ENCODE measurements at regions not wholly inside any gene's neighbourhood (a gene's known extent, or its start where the extent isn't known, plus 50 kb on each side); places are given as distances from the start of the nearest gene placed in this dataset.

DNA sequence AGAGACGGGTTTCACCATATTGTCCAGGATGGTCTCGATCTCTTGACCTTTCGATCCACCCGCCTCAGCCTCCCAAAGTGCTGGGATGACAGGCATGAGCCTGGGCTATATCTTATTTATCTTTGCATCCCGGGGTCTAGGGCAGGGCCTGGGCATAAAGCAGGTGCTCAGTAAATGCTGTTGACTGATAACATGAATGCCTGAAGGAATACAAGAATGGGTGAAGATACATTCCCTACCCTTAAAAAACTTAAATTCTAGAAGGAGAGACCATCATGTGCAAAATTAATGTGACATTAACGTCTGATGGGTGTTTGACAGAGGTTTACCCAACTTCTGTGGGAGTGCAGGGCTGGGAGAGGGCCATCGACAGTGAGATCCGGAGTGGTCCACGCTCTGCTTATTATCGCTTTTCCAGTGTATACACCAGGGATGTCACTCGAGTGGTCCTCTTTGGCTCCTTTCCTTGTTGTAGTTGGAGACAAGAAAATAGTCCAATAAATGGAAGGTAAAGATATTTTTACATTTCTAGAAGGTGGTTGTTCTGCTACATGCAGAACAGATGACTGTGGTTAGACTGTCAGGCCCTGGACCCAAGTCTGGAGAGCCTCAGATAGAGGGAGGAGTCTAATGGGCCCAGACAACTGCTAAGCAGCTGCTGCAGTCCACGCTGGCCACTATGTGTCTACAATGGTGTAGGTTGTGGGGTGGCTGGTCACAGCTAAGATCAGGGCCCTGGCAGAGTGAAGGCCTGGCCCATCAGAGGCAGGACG, 131.7 kb downstream of the MYCN start:
- TF ChIP-seq, protein P1, sequence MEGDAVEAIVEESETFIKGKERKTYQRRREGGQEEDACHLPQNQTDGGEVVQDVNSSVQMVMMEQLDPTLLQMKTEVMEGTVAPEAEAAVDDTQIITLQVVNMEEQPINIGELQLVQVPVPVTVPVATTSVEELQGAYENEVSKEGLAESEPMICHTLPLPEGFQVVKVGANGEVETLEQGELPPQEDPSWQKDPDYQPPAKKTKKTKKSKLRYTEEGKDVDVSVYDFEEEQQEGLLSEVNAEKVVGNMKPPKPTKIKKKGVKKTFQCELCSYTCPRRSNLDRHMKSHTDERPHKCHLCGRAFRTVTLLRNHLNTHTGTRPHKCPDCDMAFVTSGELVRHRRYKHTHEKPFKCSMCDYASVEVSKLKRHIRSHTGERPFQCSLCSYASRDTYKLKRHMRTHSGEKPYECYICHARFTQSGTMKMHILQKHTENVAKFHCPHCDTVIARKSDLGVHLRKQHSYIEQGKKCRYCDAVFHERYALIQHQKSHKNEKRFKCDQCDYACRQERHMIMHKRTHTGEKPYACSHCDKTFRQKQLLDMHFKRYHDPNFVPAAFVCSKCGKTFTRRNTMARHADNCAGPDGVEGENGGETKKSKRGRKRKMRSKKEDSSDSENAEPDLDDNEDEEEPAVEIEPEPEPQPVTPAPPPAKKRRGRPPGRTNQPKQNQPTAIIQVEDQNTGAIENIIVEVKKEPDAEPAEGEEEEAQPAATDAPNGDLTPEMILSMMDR (conservative IDR thresholded peaks at IDR 0.05): no peak
- Histone ChIP-seq H4K8ac (replicated peaks; ENCODE audit: insufficient read length, low read depth, low read length) (no peak overlapping the region), H3K18ac (ENCODE audit: insufficient read length, low read depth, low read length) (no peak overlapping the region), H3T11ph (ENCODE audit: low read length) (no peak overlapping the region), H3K4me2 (ENCODE audit: insufficient read depth, insufficient read length, low read length) (no peak overlapping the region), H4K91ac (ENCODE audit: insufficient read length, low read depth, low read length) (no peak overlapping the region), H2AK5ac (ENCODE audit: insufficient read length, low read length) (no peak overlapping the region), H3K27ac (ENCODE audit: insufficient read length, low read depth, low read length) (no peak overlapping the region), H3K27me3 (ENCODE audit: insufficient read depth, low read length) (no peaks in the 10 kb centered on the region; the same call in 1 of the 2 replicates), H2BK5ac (ENCODE audit: insufficient read length, low read length) (no peak overlapping the region), H3K79me2 (ENCODE audit: insufficient read depth, low read length) (no peaks in the 10 kb centered on the region), H3K23me2 (ENCODE audit: insufficient read length, low read depth, low read length, poor library complexity, severe bottlenecking) (peaks cover 2% of the 10 kb centered on the region), H3K23ac (ENCODE audit: insufficient read length, low read depth, low read length) (no peak overlapping the region), H3K14ac (ENCODE audit: insufficient read depth, low read length) (no peak overlapping the region), H4K20me1 (ENCODE audit: control insufficient read depth, insufficient read depth, insufficient read length) (no peaks in the 10 kb centered on the region), H2BK120ac (ENCODE audit: low read depth, low read length, poor library complexity, severe bottlenecking) (no peak overlapping the region), H2BK20ac (ENCODE audit: low read depth, low read length, poor library complexity, severe bottlenecking) (no peak overlapping the region), H2AFZ (ENCODE audit: low read length) (no peak overlapping the region), H4K5ac (ENCODE audit: insufficient read length, low read depth, low read length) (no peak overlapping the region), H3K56ac (ENCODE audit: insufficient read length, low read depth, low read length) (no peak overlapping the region), H3K9me3 (ENCODE audit: control insufficient read depth, low read depth, low read length) (no peaks in the 10 kb centered on the region), H2BK12ac (ENCODE audit: insufficient read length, low read depth, low read length) (no peak overlapping the region), H3K9ac (ENCODE audit: extremely low read depth, insufficient read length, low read length) (no peak overlapping the region), H3K79me1 (ENCODE audit: insufficient read depth, low read depth, low read length, poor library complexity, severe bottlenecking) (no peaks in the 10 kb centered on the region), H2BK15ac (ENCODE audit: low read depth, low read length) (no peak overlapping the region), H3K4ac (ENCODE audit: low read depth, low read length) (no peak overlapping the region), H3K4me1 (ENCODE audit: insufficient read depth, low read length) (peaks cover 4% of the 10 kb centered on the region; the same call in 1 of the 2 replicates)
- H3K27me3 Mint-ChIP-seq (ENCODE audit: low read depth): peaks cover 4% of the 10 kb centered on the region; the same call in 1 of the 2 replicates
- peaks cover 19 to 25% of the 10 kb centered on the region in 2 experiments for H3K4me1 Mint-ChIP-seq
- H3K4me3 Mint-ChIP-seq: no peak overlapping the region
- no peak overlapping the region; a peak in 1 of 7 replicates for H3K27ac Mint-ChIP-seq
- no CpG with 5 or more reads among the region's 13 CpGs for WGBS (ENCODE audit: extremely low coverage, insufficient read length, low lambda C conversion rate)
- peaks cover 0 to 2% (median 0%) of the 10 kb centered on the region in 3 experiments; a peak in 1 of 7 replicates for H3K36me3 Mint-ChIP-seq (ENCODE audit: insufficient read depth in 1 of 3, low read depth in 3 of 3)
- no peak for DNase-seq
- H3K9me3 Mint-ChIP-seq: no peaks in the 10 kb centered on the region

Data from H9 (cell line).